GM18520 (cell line): ENCODE measurements at regions not wholly inside any gene's neighbourhood (a gene's known extent, or its start where the extent isn't known, plus 50 kb on each side); places are given as distances from the start of the nearest gene placed in this dataset.
"Not testable (repeated sequence)": the region's sequence is repeated elsewhere in the genome, so short reads cannot be mapped to it uniquely, and the experiment has no call there.

ENCODE experiments used
- ATAC-seq: cut with Tn5 transposase; IDR thresholded peaks from one replicate; pipeline ENCODE4 v1.9.1; 2021; ENCODE audit not compliant: unreplicated experiment

- no peak for ATAC-seq
Measured at GRCh38 chr1:95876276-95876675, 642.3 kb downstream of the RWDD3 start.

GRCh38 chr1:95879498-95880050, 645.6 kb downstream of the RWDD3 start:
- no peak for ATAC-seq

- ATAC-seq, result no peak
Measured at GRCh38 chr1:95888941-95889390, 655.0 kb downstream of the RWDD3 start.

GRCh38 chr1:95889400-95889799, 655.4 kb downstream of the RWDD3 start:
- ATAC-seq, result no peak

- ATAC-seq, result no peak
Measured at GRCh38 chr1:95893921-95894320, 659.9 kb downstream of the RWDD3 start.

- ATAC-seq, result no peak
Measured at GRCh38 chr1:95903060-95903459, 669.0 kb downstream of the RWDD3 start.

GRCh38 chr1:95905818-95906395, 671.9 kb downstream of the RWDD3 start:
- ATAC-seq, result no peak

- ATAC-seq, result not testable (repeated sequence)
Measured at GRCh38 chr1:95911739-95912138, 677.7 kb downstream of the RWDD3 start.

GRCh38 chr1:95916616-95917015, 682.6 kb downstream of the RWDD3 start:
- no peak for ATAC-seq

- no peak for ATAC-seq
Measured at GRCh38 chr1:95924684-95925083, 690.7 kb downstream of the RWDD3 start.

- no peak for ATAC-seq
Measured at GRCh38 chr1:95926331-95926730, 692.3 kb downstream of the RWDD3 start.

GRCh38 chr1:95927061-95927460, 693.1 kb downstream of the RWDD3 start:
- ATAC-seq, result no peak

- ATAC-seq, result no peak
Measured at GRCh38 chr1:95935719-95936118, 701.7 kb downstream of the RWDD3 start.

- ATAC-seq, result no peak
Measured at GRCh38 chr1:95941121-95941798, 707.2 kb downstream of the RWDD3 start.

- ATAC-seq, result no peak
Measured at GRCh38 chr1:95948023-95948422, 714.0 kb downstream of the RWDD3 start.

GRCh38 chr1:95951371-95952102, 717.5 kb downstream of the RWDD3 start:
- ATAC-seq, result no peak

- no peak for ATAC-seq
Measured at GRCh38 chr1:95953015-95953414, 719.0 kb downstream of the RWDD3 start.

GRCh38 chr1:95954585-95954984, 720.6 kb downstream of the RWDD3 start:
- ATAC-seq, result no peak

GRCh38 chr1:95956215-95956614, 722.2 kb downstream of the RWDD3 start:
- no peak for ATAC-seq

- ATAC-seq, result no peak
Measured at GRCh38 chr1:95957748-95958147, 723.7 kb downstream of the RWDD3 start.

- ATAC-seq, result no peak
Measured at GRCh38 chr1:95966866-95967265, 732.9 kb downstream of the RWDD3 start.

- no peak for ATAC-seq
Measured at GRCh38 chr1:95974586-95974985, 740.6 kb downstream of the RWDD3 start.
